GM19467 (cell line): ENCODE measurements at regions not wholly inside any gene's neighbourhood (a gene's known extent, or its start where the extent isn't known, plus 50 kb on each side); places are given as distances from the start of the nearest gene placed in this dataset.
"Not testable (repeated sequence)": the region's sequence is repeated elsewhere in the genome, so short reads cannot be mapped to it uniquely, and the experiment has no call there.

Source experiments
- ATAC-seq: cut with Tn5 transposase; IDR thresholded peaks from one replicate; pipeline ENCODE4 v1.9.1; 2021; ENCODE audit warnings: mild to moderate bottlenecking, moderate library complexity; ENCODE audit not compliant: unreplicated experiment

DNA sequence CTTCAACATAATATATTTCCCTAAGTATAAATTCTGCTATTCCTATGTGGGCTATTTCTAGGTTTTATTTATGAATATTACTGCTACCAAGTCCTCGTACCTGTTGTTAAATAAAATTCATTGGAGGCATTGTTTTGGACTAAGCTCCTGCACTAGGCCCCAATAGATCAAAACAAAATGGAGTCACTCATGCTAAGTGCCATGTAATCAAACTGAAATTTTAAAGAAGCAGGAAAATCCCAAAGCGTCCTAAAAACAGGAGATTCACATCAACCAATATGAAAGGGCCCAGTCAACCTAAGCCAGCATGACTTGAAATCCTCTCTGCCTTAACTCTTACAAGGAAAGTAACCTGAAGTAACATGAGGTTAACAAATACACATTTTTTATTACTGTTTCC lies 743.2 kb downstream of the TRAM1L1 start:
- no peak for ATAC-seq

DNA sequence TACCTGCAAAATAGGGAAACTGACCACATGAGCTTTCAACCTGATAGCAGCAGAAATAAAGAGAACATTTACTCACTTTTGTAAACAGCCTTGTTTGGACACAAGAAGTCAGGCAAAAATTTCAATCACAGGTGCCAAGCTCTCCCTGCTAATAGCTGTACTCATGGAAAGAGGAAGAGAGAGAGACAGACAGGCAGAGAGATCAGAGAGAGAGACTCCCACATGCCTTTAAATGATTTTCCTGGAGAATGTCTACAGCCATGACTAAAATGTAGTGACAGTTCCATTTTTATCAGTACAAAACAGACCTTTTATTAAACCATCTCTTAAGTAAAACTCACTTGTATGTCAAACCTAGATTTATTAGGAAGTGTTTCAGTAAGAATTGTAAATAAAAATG lies 752.9 kb downstream of the TRAM1L1 start:
- ATAC-seq, result no peak

- no peak for ATAC-seq
Measured at GRCh38 chr4:116328261-116328860, 757.0 kb downstream of the TRAM1L1 start.

DNA sequence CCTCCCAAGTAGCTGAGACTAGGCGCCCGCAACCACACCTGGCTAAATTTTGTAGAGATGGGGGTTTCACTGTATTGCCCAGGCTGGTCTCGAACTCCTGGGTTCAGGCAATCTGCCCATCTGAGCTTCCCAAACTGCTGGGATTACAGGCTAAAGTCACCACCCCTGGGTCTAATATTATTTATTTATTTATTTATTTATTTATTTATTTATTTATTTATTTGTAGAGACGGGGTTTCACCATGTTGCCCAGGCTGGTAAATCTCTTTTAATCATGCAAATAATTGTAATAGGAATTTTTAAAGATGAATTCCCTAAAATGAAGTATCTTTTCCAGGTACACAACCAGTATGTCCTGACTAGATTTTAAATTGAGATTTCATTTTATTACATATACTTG lies 761.8 kb downstream of the TRAM1L1 start:
- ATAC-seq, result no peak

DNA sequence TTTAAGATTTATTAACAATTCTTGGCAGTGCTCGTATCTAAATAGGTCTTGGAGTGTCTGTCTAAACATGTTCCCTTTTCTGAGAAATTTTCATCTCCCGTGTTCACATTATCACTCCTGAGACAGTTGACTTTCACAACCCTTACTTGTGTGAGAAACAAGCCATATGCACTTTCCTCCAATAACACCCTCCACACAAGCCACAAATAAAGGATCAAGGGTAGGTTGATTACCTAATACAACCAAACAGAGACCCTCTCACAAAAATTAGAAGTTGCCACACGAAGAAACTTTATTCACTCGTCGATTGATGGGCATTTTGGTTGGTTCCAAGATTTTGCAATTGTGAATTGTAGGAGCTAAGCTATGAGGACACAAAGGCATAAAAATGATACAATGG lies 763.9 kb downstream of the TRAM1L1 start:
- no peak for ATAC-seq

- no peak for ATAC-seq
Measured at GRCh38 chr4:116320859-116321258, 764.5 kb downstream of the TRAM1L1 start.

- ATAC-seq, result no peak
Measured at GRCh38 chr4:116303736-116304188, 781.6 kb downstream of the TRAM1L1 start.

- no peak for ATAC-seq
Measured at GRCh38 chr4:116302990-116303735, 782.2 kb downstream of the TRAM1L1 start.

DNA sequence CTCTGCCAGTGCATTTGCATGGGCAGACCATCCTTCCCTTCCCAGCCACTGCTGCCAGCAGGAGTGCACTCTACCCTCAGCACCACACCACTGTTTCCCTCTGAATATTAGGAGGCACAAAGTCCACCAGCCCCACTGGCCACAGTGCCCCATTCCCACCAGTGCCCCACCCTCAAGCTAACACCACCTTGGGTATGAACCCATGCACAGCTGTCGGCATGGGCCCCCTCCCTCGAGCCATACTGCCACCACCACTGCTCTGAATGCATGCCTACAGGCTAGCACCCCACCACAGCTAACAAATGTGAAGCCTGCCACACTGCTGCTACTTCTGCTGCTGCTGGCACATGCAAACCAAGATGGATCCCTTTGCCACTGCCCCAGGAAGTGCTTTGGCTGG lies 810.4 kb downstream of the TRAM1L1 start:
- ATAC-seq, result no peak

GRCh38 chr4:116272336-116272735 lies 813.0 kb downstream of the TRAM1L1 start:
- no peak for ATAC-seq

DNA sequence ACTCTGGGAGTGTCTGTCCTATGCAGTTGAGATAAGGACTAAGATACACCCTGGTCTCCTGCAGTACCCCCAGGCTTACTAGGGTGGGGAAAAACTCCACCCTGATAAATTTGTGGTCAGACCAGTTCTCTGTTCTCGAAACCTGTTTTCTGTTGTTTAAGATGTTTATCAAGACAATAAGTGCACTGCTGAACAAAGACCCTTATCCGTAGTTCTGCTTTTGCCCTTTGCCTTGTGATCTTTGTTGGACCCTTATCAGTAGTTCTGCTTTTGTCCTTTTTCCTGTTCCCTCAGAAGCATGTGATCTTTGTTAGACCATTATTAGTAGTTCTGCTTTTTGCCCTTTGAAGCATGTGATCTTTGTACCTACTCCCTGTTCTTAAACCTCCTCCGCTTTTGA lies 824.4 kb downstream of the TRAM1L1 start:
- not testable (repeated sequence) for ATAC-seq

DNA sequence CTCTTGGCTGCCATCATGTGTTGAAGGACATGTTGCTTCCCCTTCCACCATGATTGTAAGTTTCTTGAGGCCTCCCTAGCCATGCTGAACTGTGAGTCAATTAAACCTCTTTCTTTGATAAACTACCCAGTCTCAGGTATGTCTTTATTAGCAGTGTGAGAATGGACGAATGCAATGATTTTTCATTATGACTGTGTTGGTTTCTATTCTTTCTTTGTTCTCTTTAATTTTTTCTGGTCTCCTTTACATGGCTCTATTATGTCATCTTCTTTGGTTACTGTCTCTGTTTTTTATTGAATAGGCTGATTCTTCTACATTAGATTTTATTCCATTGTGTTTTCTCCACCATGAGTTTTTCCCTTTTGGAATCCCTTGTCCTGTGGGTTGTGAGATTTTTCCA lies 840.6 kb downstream of the TRAM1L1 start:
- no peak for ATAC-seq

DNA sequence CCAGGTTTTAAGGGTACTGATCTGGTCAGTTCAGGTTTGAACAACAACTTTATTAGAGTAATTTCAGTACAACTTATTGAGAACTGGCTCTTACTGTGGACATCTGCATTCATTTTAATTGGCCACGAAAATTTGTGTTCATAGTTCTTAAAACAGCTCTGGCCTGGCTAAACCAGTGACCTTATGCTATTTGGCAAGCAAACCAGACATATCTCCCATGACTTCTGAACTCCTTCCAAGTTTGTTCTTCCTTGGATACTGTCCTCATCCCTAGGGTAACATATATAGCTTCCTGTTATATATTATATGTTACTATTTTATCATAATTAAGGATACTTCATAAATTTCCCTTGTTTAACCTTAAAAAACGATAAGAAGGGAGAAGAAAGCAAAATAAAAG lies 841.9 kb downstream of the TRAM1L1 start:
- no peak for ATAC-seq

DNA sequence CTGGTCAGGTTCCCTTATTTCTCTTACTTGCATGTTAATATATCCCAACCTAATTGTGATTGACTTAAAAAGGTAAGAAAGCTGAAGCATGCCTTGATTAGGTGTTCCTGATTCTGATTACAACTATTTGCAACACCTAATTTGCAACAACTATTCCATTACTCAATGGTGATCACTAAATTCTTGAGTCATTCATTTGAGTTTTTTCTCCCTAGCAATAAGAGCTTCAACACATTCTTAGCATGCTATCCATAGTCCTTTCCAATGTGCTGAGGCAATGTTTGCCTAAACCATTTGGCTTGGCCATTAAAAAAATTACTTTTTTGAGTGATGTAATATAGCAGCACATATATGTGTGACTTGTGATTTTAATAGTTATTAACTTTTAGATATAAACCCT lies 851.4 kb downstream of the TRAM1L1 start:
- no peak for ATAC-seq

GRCh38 chr4:116231999-116232398 lies 853.4 kb downstream of the TRAM1L1 start:
- ATAC-seq, result not testable (repeated sequence)

DNA sequence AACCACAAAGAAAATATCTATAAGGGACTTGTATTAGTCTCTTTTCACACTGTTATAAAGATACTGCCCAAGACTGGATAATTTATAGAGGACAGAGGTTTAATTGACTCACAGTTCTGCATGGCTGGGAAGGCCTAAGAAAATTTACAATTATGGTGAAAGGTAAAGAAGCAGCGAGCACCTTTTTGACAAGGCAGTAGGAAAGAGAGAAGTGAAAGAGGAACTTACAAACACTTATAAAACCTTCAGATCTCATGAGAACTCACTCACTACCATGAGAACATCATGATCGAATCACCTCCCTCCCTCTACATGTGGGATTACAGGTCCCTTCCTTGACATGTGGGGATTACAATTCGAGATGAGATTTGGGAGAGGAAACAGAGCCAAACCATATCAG lies 856.0 kb downstream of the TRAM1L1 start:
- no peak for ATAC-seq

- ATAC-seq, result no peak
Measured at GRCh38 chr4:116223040-116223732, 862.2 kb downstream of the TRAM1L1 start.

DNA sequence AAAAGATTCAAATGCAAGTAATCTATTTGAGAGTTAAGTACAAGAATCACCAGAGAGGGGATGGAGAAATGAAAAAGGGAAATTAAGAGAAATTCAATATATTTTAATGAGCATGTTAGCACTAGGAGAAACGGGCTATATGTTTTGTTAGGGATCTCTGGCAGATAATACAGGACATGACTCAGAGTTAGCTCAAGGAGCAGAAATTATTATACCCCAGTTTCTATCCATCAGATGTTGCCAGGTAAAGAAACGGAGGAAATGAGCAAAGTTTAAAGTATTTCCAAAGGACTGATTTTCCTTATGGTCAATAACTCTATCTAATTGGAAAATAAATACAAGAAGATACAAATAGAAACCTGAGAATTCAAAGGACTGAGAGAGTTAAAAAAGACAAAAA lies 867.6 kb downstream of the TRAM1L1 start:
- ATAC-seq, result no peak

DNA sequence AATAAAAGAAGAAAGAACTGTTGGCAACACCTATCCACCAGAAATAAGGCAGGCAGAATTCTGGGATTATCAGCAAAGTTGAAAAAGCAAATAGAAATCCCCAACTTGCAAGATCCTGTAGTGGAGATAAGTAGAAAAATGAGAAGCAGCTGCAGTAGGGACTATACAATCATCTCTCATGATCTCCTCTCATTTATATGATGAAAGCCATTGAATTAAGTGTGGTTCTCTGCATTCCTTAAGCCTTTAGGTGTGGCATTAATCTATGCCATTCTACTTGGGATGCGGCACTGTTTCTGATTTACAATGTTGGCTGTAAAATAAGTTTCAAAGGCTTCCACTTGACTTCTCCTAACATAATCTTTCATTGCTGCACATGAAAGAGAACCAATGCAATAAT lies 869.8 kb downstream of the TRAM1L1 start:
- ATAC-seq, result no peak

DNA sequence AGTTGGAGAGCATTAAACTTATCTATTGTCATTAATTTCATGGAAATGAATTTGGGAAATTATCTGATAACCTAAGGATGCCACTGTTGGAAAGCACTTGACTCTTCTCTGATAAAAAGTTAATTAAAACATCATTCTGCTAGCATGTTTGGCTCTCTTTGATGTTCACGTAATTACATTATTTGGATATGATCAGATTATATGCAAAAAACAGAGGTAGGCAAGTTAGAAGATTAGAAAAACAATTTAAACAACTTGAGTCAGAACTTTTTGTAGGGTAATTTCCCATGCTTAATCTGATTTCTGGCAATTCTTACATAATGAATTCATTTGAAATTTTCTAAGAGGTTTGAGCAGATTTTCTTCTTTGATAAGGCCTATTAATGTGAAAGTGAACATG lies 882.9 kb downstream of the TRAM1L1 start:
- no peak for ATAC-seq

GRCh38 chr4:116197317-116197809 lies 888.0 kb downstream of the TRAM1L1 start:
- ATAC-seq, result no peak

DNA sequence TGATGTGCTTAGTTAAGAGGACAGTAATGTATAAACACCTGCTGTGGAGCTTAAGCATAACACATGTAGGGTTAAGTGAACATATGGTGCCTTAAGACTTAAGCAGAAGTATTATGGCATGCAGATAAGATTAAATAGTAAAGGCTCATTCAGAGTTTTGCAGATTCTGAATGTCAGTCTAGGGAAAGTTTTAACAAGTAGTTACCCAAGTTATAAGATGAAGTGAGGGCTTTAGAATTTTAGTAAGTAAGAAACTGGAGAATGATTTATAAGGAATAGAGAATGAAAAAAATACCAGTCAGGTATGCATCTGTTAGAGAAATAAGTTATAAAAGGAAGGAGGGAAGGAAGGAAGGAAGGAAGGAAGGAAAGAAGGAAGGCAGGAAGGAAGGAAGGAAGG lies 902.1 kb downstream of the TRAM1L1 start:
- no peak for ATAC-seq
